GM10266 (cell line): ENCODE measurements at regions not wholly inside any gene's neighbourhood (a gene's known extent, or its start where the extent isn't known, plus 50 kb on each side); places are given as distances from the start of the nearest gene placed in this dataset.

Source experiments
- DNase-seq: peaks from one replicate; pipeline ENCODE4 v3.0.0; 2012; ENCODE audit errors: extremely low spot score
- TF ChIP-seq, protein P1 (sequence below): IDR thresholded peaks from 2 replicates; pipeline ENCODE4 v1.5.1; 2012; ENCODE audit warnings: mild to moderate bottlenecking, low read depth; ENCODE audit not compliant: control insufficient read depth, insufficient read depth; ENCODE audit errors: missing control alignments

DNA sequence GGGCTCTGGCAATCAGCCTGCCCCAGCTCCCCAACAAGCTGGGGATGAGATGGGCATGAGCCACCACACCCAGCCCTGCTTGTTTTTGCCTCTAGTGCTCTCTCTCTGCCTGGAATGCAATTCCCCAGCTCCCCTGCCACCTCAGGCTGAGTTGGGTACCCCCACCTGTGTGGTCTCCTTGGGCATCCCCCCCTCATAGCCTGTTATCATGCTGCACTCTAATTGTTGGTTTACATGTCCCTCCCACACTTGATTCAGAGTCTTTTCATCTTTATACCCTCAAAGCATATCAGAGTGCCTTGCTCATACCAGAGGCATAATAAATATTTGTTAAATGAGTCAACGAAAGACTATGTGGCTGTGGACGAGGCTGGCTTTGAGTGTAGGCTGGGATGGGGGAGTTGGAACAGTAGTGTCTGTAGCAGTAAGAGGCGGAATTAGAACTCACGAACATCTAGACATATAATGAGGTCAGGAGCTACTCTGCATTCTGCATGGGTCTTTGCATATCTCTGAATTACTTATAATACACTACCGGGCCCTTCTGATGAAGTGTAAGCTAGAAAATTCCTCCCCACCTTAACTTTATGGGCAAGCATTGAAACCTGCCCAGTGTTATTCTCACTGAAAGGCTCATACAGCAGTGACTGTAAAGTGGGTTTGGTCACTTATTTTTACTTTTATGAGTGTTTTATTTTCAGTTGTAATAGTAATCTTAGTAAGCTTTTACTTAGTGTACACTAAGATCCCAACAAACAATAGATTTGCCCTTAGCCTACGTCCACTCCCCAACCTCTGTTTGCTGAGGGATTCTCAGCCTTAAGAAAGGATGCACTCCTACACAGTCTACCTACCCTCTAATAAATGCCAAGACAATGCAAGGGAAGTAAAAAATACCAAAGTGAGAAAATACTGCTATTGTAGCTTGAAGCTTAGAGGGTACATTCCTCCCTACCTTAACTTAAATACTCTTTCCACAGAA, 58.7 kb downstream of the EDN1 start:
- TF ChIP-seq, protein P1, sequence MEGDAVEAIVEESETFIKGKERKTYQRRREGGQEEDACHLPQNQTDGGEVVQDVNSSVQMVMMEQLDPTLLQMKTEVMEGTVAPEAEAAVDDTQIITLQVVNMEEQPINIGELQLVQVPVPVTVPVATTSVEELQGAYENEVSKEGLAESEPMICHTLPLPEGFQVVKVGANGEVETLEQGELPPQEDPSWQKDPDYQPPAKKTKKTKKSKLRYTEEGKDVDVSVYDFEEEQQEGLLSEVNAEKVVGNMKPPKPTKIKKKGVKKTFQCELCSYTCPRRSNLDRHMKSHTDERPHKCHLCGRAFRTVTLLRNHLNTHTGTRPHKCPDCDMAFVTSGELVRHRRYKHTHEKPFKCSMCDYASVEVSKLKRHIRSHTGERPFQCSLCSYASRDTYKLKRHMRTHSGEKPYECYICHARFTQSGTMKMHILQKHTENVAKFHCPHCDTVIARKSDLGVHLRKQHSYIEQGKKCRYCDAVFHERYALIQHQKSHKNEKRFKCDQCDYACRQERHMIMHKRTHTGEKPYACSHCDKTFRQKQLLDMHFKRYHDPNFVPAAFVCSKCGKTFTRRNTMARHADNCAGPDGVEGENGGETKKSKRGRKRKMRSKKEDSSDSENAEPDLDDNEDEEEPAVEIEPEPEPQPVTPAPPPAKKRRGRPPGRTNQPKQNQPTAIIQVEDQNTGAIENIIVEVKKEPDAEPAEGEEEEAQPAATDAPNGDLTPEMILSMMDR: no peak
- DNase-seq: no peak

DNA sequence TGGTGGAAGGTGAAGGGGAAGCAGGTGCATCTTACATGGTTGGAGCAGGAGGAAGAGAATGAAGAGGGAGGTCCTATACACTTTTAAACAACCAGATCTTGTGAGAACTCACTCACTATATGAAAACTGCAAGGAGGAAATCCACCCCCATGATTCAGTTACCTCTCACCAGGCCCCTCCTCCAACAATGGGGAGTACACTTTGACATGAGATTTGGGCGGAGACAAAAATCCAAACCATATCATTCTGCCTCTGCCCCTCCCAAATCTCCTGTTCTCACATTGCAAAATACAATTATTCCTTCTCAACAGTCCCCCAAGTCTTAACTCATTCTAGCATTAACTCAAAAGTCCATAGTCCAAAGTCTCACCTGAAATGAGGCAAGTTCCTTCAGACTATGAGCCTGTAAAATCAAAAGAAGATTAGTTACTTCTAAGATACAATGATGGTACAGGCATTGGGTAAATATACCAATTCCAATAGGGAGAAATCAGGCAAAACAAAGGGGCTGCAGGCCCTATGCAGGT, 60.5 kb downstream of the EDN1 start:
- TF ChIP-seq, protein P1: no peak
- no peak for DNase-seq

DNA sequence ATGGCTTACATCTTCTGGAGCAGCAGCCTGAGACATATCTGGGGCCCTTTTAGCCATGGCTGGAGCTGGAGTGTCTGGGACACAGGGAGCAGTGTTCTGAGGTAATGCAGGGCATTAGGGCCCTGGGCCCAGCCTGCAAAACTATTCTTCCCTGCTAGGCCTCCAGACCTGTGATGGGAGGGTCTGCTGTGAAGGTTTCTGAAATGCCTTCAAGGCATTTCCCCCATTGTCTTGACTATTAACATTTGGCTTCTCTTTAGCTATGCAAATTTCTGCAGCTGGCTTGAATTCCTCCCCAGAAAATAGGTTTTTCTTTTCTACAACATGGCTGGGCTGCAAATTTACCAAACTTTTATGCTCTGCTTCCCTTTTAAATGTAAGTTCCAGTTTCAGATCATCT, 61.5 kb downstream of the EDN1 start:
- TF ChIP-seq, protein P1: no peak
- no peak for DNase-seq

DNA sequence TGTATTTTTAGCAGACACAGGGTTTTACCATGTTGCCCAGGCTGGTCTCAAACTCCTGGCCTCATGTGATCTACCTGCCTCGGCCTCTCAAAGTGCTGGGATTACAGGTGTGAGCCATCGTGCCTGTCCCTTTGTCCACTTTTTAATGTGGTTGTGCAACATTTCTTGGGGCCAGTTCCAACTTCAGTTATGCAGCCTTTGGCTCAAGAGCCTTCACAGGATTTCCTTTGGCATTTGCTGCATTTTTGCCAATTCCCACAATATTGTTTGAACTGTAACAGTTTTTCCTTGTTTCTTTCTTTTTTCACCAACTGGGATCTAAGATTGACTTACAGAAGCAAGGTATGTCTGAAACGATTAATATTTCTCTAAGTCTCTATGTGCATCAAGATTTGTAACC, 63.6 kb downstream of the EDN1 start:
- TF ChIP-seq, protein P1: no peak
- DNase-seq: no peak

DNA sequence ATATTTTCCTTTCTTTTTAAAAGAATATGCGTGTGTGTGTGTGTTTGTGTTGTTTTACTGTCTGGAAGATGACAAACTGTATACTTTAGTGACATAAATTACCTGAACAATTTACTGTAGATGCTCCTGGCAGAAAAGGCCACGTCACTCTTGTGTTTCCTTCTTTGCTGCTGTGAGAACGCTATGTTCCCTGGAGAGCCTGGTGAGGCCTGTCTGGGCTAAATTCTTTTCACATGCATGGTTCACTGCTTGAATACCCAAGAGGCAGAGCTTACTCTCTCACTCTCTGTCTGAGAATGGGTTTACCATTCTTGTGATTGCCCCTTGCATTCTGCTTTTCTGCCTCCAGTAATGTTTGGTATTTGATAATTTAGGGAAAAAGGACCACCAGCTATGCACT, 64.3 kb downstream of the EDN1 start:
- no peak for DNase-seq
- TF ChIP-seq, protein P1: no peak

DNA sequence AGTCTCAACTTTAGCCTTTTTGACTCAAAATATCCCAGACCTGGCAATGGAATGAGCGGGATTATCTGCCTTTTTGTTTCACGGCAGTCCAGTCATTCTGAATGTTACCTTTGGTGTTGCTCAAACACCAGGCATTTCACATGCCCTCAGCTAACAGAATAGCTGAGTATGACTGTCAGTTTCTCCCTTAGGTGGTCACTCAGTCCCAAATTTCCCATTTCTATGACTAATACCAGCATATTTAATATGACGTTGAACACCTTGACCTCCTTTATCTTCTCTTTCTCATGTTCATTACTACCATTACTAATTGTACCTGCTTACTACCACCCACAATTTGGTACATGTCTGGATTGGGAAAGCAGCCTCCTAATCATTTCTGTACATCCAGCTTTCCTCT, 65.2 kb downstream of the EDN1 start:
- no peak for DNase-seq
- TF ChIP-seq, protein P1: no peak

DNA sequence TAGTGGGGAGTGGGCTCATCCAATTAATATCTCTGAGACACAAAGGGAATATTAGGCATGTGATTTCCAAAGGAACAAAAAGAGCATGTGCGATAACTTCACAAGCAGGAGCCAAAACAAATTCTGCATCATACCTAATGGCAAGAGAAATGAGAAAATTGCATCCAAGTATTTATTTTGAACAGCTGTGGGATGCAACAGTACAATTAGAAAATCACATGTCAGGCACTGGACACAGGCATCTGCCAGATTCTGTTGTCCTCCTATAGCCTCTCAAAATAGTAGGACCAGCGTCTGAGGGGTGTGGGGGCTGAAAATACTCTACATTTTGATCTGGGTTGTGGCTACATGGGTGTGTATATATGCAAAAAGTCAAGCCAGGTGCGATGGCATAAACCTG, 66.3 kb downstream of the EDN1 start:
- no peak for DNase-seq
- TF ChIP-seq, protein P1: no peak
